Stimulated activated effector memory CD8-positive, alpha-beta T cell treated with anti-CD3 and anti-CD28 coated beads, Interleukin-12 subunit alpha, Interleukin-12 subunit beta, amount 100 ng/mL, for 72 hours (primary cell): ENCODE measurements at regions not wholly inside any gene's neighbourhood (a gene's known extent, or its start where the extent isn't known, plus 50 kb on each side); places are given as distances from the start of the nearest gene placed in this dataset.

Experiments used
- ATAC-seq: fragments of 150-1000 bp; cut with Tn5 transposase; 2 replicates; pipeline ENCODE4 v1.10.0; 2021
- DNase-seq, 2 donors: peaks; one replicate each; pipeline ENCODE4 v3.0.0; 2021 to 2022; ENCODE audit warnings: low spot score in 2 of 2
- H3K27ac Mint-ChIP-seq: one replicate; pipeline ENCODE4 v1.8.0; 2022; ENCODE audit warnings: mild to moderate bottlenecking, mixed read lengths
- H3K36me3 Mint-ChIP-seq: one replicate; pipeline ENCODE4 v1.8.0; 2022; ENCODE audit warnings: mild to moderate bottlenecking, mixed read lengths
- H3K4me1 Mint-ChIP-seq: one replicate; pipeline ENCODE4 v1.8.0; 2022; ENCODE audit warnings: mixed read lengths
- H3K4me3 Mint-ChIP-seq: one replicate; pipeline ENCODE4 v1.8.0; 2022; ENCODE audit warnings: mild to moderate bottlenecking, mixed read lengths
- H3K9me3 Mint-ChIP-seq: one replicate; pipeline ENCODE4 v1.8.0; 2022; ENCODE audit warnings: mixed read lengths

- DNase-seq (no peak), ATAC-seq (peak; percentile 34)
- Mint-ChIP-seq H3K27ac (no peak overlapping the region), H3K4me1 (no peaks in the 10 kb centered on the region), H3K9me3 (peaks cover 17% of the 10 kb centered on the region), H3K36me3 (no peaks in the 10 kb centered on the region), H3K4me3 (no peak overlapping the region)
These were observed 263.8 kb downstream of the ZBBX start for GRCh38 chr3:167116120-167116922.

GRCh38 chr3:167115331-167115934 lies 264.7 kb downstream of the ZBBX start:
- H3K4me1 Mint-ChIP-seq: no peaks in the 10 kb centered on the region
- DNase-seq (no peak), ATAC-seq (peak; percentile 16)
- no peaks in the 10 kb centered on the region for H3K36me3 Mint-ChIP-seq
- H3K4me3 Mint-ChIP-seq: no peak overlapping the region
- H3K9me3 Mint-ChIP-seq: peaks cover 17% of the 10 kb centered on the region
- H3K27ac Mint-ChIP-seq: no peak overlapping the region

GRCh38 chr3:167114619-167115018 lies 265.5 kb downstream of the ZBBX start:
- H3K36me3 Mint-ChIP-seq: no peaks in the 10 kb centered on the region
- ATAC-seq (no peak), DNase-seq (no peak)
- peaks cover 20% of the 10 kb centered on the region for H3K9me3 Mint-ChIP-seq
- H3K4me1 Mint-ChIP-seq: no peaks in the 10 kb centered on the region
- H3K27ac Mint-ChIP-seq: no peak overlapping the region
- no peak overlapping the region for H3K4me3 Mint-ChIP-seq

- peaks cover 13% of the 10 kb centered on the region for H3K9me3 Mint-ChIP-seq
- H3K27ac Mint-ChIP-seq: no peak overlapping the region
- no peak overlapping the region for H3K4me3 Mint-ChIP-seq
- no peaks in the 10 kb centered on the region for H3K36me3 Mint-ChIP-seq
- ATAC-seq (no peak), DNase-seq (no peak)
- no peaks in the 10 kb centered on the region for H3K4me1 Mint-ChIP-seq
These were observed 266.9 kb downstream of the ZBBX start for GRCh38 chr3:167113035-167113830.

DNA sequence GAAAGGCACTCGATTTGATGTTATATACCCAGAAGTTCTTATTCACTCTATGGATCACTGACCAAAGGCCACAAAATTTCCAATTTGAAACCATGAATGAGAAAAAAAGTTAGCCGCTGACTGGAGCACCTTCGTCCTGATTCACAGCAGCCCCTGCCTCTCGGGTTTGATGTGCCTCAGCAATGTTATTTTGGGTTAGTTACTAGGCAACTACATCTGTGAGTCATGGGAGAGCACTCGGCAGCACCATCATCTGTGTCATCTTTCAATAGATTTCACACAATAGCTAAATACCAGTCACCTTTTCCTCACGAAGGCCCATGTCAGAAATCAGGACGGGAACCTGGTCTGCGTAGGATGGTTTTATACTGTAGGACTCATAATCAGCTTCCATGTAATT lies 269.2 kb downstream of the ZBBX start:
- Mint-ChIP-seq H3K9me3 (peaks cover 14% of the 10 kb centered on the region), H3K27ac (no peak overlapping the region), H3K4me3 (no peak overlapping the region), H3K4me1 (no peaks in the 10 kb centered on the region), H3K36me3 (no peaks in the 10 kb centered on the region)
- no peak for DNase-seq
- no peak for ATAC-seq

DNA sequence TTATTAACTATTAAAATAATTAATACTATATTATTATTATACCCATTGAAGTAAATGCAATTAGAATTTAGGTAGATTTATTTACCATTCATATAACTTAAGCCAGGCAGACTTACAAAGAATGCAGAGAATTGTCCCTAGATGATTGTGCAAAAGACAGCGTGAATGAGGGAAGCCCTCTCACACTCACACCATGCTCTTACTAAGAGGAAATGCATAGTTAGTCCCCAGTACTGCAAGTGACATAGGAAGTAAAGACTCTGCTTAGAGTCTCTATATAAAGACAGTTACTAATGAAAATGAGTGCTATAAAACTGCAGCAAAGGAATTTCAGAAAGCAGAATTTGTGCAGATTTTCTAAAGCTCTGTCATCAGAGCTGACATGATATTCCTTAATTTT lies 270.4 kb downstream of the ZBBX start:
- H3K36me3 Mint-ChIP-seq: no peaks in the 10 kb centered on the region
- H3K4me3 Mint-ChIP-seq: no peak overlapping the region
- ATAC-seq (no peak), DNase-seq (no peak)
- no peaks in the 10 kb centered on the region for H3K4me1 Mint-ChIP-seq
- no peak overlapping the region for H3K27ac Mint-ChIP-seq
- peaks cover 14% of the 10 kb centered on the region for H3K9me3 Mint-ChIP-seq

DNA sequence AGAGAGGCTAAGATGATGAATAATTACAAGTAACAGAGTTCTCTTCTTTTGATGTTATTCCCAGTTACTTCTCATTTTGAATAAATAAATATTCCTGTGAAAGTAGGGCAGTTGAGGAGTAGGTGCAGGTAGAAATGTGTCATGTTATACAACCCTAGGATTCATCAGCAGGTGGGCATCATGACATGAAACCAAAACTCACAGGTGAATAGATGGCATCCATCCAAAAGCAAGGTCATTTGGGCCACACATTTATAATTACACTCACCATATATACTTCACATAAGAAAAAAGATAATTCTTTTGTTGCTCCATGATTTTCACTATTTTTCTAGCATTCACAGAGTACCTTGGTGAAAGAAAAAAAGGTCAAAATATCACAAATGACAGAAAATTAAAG lies 273.6 kb downstream of the ZBBX start:
- Mint-ChIP-seq H3K4me3 (no peak overlapping the region), H3K36me3 (no peaks in the 10 kb centered on the region), H3K27ac (no peak overlapping the region), H3K9me3 (peaks cover 8% of the 10 kb centered on the region), H3K4me1 (no peaks in the 10 kb centered on the region)
- DNase-seq (no peak), ATAC-seq (no peak)

DNA sequence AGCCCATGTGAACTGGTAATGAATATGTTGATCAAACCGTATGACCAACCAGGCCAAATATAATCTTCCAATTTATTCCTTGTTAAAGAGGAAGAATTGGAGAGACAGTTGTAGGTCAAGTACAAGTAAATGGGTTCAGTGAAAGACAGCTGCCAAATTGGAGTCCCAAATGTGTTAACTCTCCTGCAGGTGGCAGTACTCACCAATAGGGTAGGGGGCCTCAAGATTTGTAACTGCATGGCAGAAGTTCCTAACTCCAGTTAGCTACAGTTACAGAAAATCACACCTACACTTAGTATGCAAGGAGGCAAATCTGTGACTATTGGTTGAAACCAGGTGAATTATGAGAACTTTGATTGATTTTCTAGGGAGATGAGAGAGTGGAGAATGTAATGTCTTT lies 278.0 kb downstream of the ZBBX start:
- DNase-seq (no peak), ATAC-seq (no peak)
- H3K9me3 Mint-ChIP-seq: peaks cover 2% of the 10 kb centered on the region
- H3K4me1 Mint-ChIP-seq: no peaks in the 10 kb centered on the region
- no peak overlapping the region for H3K27ac Mint-ChIP-seq
- H3K4me3 Mint-ChIP-seq: no peak overlapping the region
- H3K36me3 Mint-ChIP-seq: no peaks in the 10 kb centered on the region

- ATAC-seq: no peak
- Mint-ChIP-seq H3K4me1 (no peaks in the 10 kb centered on the region), H3K9me3 (peaks cover 9% of the 10 kb centered on the region), H3K4me3 (no peak overlapping the region), H3K27ac (no peak overlapping the region), H3K36me3 (no peaks in the 10 kb centered on the region)
- no peak for DNase-seq
These were observed 279.4 kb downstream of the ZBBX start for GRCh38 chr3:167100651-167101050.

DNA sequence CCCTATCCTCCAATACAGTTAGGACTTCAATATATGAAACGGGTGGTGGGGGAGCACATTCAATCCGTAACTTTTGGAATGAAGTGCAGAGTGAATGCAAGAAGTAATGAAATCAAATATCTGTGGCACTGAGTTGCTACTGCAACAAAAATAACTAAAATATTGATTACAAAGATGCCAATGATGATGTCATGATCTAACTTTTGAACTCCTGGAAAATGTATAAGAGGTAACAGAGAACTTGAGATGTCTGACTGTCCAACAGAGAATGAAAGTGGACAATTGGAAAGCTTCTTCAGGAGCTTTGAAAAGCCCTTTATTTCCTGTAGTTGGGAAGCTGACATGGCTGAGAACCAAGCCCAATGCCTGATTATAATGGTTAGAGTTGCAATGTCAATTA lies 279.9 kb downstream of the ZBBX start:
- peaks cover 9% of the 10 kb centered on the region for H3K9me3 Mint-ChIP-seq
- no peak for DNase-seq
- H3K4me1 Mint-ChIP-seq: no peaks in the 10 kb centered on the region
- H3K4me3 Mint-ChIP-seq: no peak overlapping the region
- no peak overlapping the region for H3K27ac Mint-ChIP-seq
- no peak for ATAC-seq
- H3K36me3 Mint-ChIP-seq: no peaks in the 10 kb centered on the region

DNA sequence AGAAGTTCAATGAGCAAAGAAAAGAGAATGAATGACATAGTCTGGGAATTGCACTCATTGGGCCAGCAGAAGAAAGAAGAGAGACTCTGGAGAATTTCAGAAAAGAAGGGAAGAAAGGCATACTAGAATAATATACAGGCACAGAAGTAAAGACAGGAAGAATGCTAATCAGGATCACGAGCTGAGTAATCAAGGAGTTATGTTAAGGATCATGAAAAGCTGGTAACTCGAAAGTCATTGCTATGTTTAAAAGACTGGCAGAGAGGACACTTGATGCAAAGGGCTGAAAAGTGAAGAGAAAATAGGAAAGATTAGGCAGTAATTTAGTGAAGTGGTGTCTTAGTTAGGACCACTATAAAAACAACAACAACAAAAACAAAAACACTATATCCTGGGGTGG lies 284.1 kb downstream of the ZBBX start:
- Mint-ChIP-seq H3K36me3 (no peaks in the 10 kb centered on the region), H3K9me3 (peaks cover 15% of the 10 kb centered on the region), H3K27ac (no peak overlapping the region), H3K4me1 (no peaks in the 10 kb centered on the region), H3K4me3 (no peak overlapping the region)
- DNase-seq (no peak), ATAC-seq (no peak)

DNA sequence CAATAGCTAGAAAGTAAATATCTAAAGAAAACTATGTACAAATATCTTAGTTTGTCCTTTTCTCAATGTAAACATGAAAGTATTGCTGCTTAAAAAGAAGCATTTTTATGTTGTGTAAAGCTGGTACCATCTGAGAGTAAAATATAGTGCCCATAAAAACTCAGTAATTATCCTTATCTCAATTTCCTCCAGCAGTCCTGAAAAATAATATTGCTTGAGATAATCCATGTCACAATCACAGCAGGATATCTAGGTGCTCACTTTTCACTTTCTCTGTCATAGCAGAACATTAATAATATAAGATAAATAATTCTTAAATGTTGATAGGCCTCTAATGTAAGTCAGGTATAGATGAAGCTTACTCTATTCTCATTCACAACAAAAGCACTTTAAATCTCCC lies 285.5 kb downstream of the ZBBX start:
- ATAC-seq (no peak), DNase-seq (no peak)
- Mint-ChIP-seq H3K27ac (no peak overlapping the region), H3K4me1 (no peaks in the 10 kb centered on the region), H3K4me3 (no peak overlapping the region), H3K9me3 (peaks cover 15% of the 10 kb centered on the region), H3K36me3 (no peaks in the 10 kb centered on the region)

GRCh38 chr3:167091226-167091625 lies 288.9 kb downstream of the ZBBX start:
- H3K4me3 Mint-ChIP-seq: no peak overlapping the region
- H3K4me1 Mint-ChIP-seq: no peaks in the 10 kb centered on the region
- peaks cover 10% of the 10 kb centered on the region for H3K9me3 Mint-ChIP-seq
- no peaks in the 10 kb centered on the region for H3K36me3 Mint-ChIP-seq
- no peak overlapping the region for H3K27ac Mint-ChIP-seq
- ATAC-seq (no peak), DNase-seq (no peak)

DNA sequence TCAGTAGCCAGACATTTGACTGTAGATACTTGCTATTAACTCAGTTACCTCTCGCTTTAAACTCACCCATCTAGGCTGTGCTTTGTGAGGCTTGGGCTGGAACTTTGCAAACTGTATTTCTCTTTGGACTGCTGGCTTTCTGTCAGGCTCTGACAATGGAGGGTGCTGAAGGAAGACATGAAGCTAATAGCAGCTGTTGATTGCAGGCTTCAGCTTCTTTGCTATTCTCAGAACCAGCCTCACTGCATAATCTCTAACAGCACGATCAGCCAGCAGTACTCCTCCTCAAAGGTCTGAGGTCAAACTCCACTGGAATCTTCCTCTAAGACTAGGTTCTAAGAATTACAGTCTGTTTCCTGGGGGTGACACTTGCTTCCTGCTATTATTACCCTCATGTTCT lies 295.6 kb downstream of the ZBBX start:
- Mint-ChIP-seq H3K4me3 (no peak overlapping the region), H3K4me1 (no peaks in the 10 kb centered on the region), H3K9me3 (peaks cover 4% of the 10 kb centered on the region), H3K27ac (no peak overlapping the region), H3K36me3 (no peaks in the 10 kb centered on the region)
- no peak for DNase-seq
- ATAC-seq: no peak

DNA sequence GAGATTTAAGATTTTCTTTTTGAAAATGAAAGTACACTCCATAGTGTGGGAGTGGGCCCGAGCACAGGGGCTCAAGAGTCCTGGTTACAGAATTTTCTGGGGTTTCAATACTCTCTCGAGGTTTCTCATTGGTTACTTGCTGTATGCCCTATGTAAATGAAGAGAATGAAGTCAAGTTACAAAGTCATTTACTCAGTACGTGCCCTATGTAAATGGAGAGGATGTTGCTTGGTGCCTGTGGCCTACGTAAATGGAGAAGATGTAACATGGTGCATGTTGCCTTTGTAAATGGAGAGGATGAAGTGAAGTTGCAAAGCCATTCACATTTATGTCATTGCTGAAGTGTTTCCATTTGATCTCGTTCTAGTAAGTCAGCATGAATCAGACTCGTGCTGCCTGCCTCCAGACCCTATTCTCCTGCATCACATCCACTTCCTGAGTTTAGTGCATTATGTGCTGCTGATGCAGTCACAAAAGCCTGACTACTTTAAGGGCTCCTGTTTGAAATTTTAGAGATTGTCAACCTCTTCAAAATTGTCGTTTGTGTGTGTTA lies 302.0 kb downstream of the ZBBX start:
- no peaks in the 10 kb centered on the region for H3K4me1 Mint-ChIP-seq

More for the DNA sequence above, 302.0 kb downstream of the ZBBX start:
- Mint-ChIP-seq H3K4me3 (no peak overlapping the region), H3K27ac (no peak overlapping the region), H3K36me3 (no peaks in the 10 kb centered on the region), H3K9me3 (no peaks in the 10 kb centered on the region)
- DNase-seq (no peak), ATAC-seq (no peak)
